ENCODE measurements at regions not wholly inside any gene's neighbourhood (a gene's known extent, or its start where the extent isn't known, plus 50 kb on each side); places are given as distances from the start of the nearest gene placed in this dataset.

- Histone ChIP-seq H3K27me3 (ENCODE audit: insufficient read depth, insufficient read length) (no peaks in the 10 kb centered on the region), H3K4me3 (ENCODE audit: insufficient read length, low read depth) (no peak overlapping the region), H3K9ac (ENCODE audit: insufficient read length, low read depth) (no peak overlapping the region), H3K36me3 (ENCODE audit: insufficient read depth, insufficient read length, low read length) (no peaks in the 10 kb centered on the region), H3K4me1 (ENCODE audit: insufficient read depth, insufficient read length) (no peaks in the 10 kb centered on the region), H3K9me3 (ENCODE audit: insufficient read depth, low read length) (no peaks in the 10 kb centered on the region)
- DNase-seq (ENCODE audit: low read depth, low spot score) = no peak
- TF ChIP-seq SUZ12 (IDR thresholded peaks at IDR 0.05; ENCODE audit: extremely low read depth, insufficient read depth, insufficient read length) = no peak
- no peak for TF ChIP-seq YY1 (IDR thresholded peaks at IDR 0.05; ENCODE audit: insufficient read depth, insufficient read length)
- TF ChIP-seq ZNF274 (IDR thresholded peaks at IDR 0.05; ENCODE audit: low read depth, low read length) = no peak
Measured at GRCh38 chr12:111214401-111214800, 154.5 kb downstream of the PHETA1 start.

GRCh38 chr12:111213561-111213960, 155.3 kb downstream of the PHETA1 start:
- Histone ChIP-seq H3K4me1 (ENCODE audit: insufficient read depth, insufficient read length) (no peaks in the 10 kb centered on the region), H3K27me3 (ENCODE audit: insufficient read depth, insufficient read length) (no peaks in the 10 kb centered on the region), H3K9ac (ENCODE audit: insufficient read length, low read depth) (no peak overlapping the region), H3K4me3 (ENCODE audit: insufficient read length, low read depth) (no peak overlapping the region), H3K36me3 (ENCODE audit: insufficient read depth, insufficient read length, low read length) (no peaks in the 10 kb centered on the region), H3K9me3 (ENCODE audit: insufficient read depth, low read length) (no peaks in the 10 kb centered on the region)
- no peak for TF ChIP-seq ZNF274 (IDR thresholded peaks at IDR 0.05; ENCODE audit: low read depth, low read length)
- no peak for TF ChIP-seq SUZ12 (IDR thresholded peaks at IDR 0.05; ENCODE audit: extremely low read depth, insufficient read depth, insufficient read length)
- TF ChIP-seq YY1 (IDR thresholded peaks at IDR 0.05; ENCODE audit: insufficient read depth, insufficient read length) = no peak
- no peak for DNase-seq (ENCODE audit: low read depth, low spot score)

- Histone ChIP-seq H3K9me3 (ENCODE audit: insufficient read depth, low read length) (no peaks in the 10 kb centered on the region), H3K4me1 (ENCODE audit: insufficient read depth, insufficient read length) (no peaks in the 10 kb centered on the region), H3K9ac (ENCODE audit: insufficient read length, low read depth) (no peak overlapping the region), H3K27me3 (ENCODE audit: insufficient read depth, insufficient read length) (no peaks in the 10 kb centered on the region), H3K4me3 (ENCODE audit: insufficient read length, low read depth) (no peak overlapping the region), H3K36me3 (ENCODE audit: insufficient read depth, insufficient read length, low read length) (no peaks in the 10 kb centered on the region)
- DNase-seq (ENCODE audit: low read depth, low spot score) = no peak
- no peak for TF ChIP-seq SUZ12 (IDR thresholded peaks at IDR 0.05; ENCODE audit: extremely low read depth, insufficient read depth, insufficient read length)
- no peak for TF ChIP-seq YY1 (IDR thresholded peaks at IDR 0.05; ENCODE audit: insufficient read depth, insufficient read length)
- no peak for TF ChIP-seq ZNF274 (IDR thresholded peaks at IDR 0.05; ENCODE audit: low read depth, low read length)
Measured at GRCh38 chr12:111212814-111213456, 156.0 kb downstream of the PHETA1 start.

GRCh38 chr12:111211910-111212757, 156.8 kb downstream of the PHETA1 start:
- Histone ChIP-seq H3K36me3 (ENCODE audit: insufficient read depth, insufficient read length, low read length) (no peaks in the 10 kb centered on the region), H3K9me3 (ENCODE audit: insufficient read depth, low read length) (no peaks in the 10 kb centered on the region), H3K9ac (ENCODE audit: insufficient read length, low read depth) (no peak overlapping the region), H3K4me1 (ENCODE audit: insufficient read depth, insufficient read length) (no peaks in the 10 kb centered on the region), H3K27me3 (ENCODE audit: insufficient read depth, insufficient read length) (no peaks in the 10 kb centered on the region), H3K4me3 (ENCODE audit: insufficient read length, low read depth) (no peak overlapping the region)
- peak; percentile 16 for DNase-seq (ENCODE audit: low read depth, low spot score)
- TF ChIP-seq ZNF274 (IDR thresholded peaks at IDR 0.05; ENCODE audit: low read depth, low read length) = no peak
- TF ChIP-seq SUZ12 (IDR thresholded peaks at IDR 0.05; ENCODE audit: extremely low read depth, insufficient read depth, insufficient read length) = no peak
- no peak for TF ChIP-seq YY1 (IDR thresholded peaks at IDR 0.05; ENCODE audit: insufficient read depth, insufficient read length)

DNA sequence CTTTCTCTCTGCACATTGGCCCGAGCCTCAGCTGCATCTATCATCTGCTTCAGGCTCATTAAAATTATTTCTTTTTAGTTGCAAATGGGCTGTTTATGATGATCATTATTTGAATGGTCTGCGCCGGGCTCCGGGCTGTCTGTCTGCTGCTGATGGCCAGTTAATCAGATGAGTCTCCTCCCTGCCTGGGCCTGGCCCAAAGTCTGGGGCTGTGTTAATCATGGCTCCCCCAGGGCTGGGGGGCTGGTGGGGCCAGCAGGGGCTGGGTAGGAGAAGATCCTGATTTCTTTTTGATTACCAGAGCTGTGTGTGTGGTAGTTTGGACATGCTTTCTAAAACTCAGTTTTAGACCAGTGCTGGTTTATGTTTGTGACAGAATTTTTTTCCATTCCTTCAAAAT, 159.1 kb downstream of the PHETA1 start:
- Histone ChIP-seq H3K9me3 (ENCODE audit: insufficient read depth, low read length) (no peaks in the 10 kb centered on the region), H3K4me3 (ENCODE audit: insufficient read length, low read depth) (no peak overlapping the region), H3K36me3 (ENCODE audit: insufficient read depth, insufficient read length, low read length) (no peaks in the 10 kb centered on the region), H3K9ac (ENCODE audit: insufficient read length, low read depth) (no peak overlapping the region), H3K4me1 (ENCODE audit: insufficient read depth, insufficient read length) (no peaks in the 10 kb centered on the region), H3K27me3 (ENCODE audit: insufficient read depth, insufficient read length) (no peaks in the 10 kb centered on the region)
- TF ChIP-seq ZNF274 (IDR thresholded peaks at IDR 0.05; ENCODE audit: low read depth, low read length) = no peak
- no peak for TF ChIP-seq YY1 (IDR thresholded peaks at IDR 0.05; ENCODE audit: insufficient read depth, insufficient read length)
- no peak for TF ChIP-seq SUZ12 (IDR thresholded peaks at IDR 0.05; ENCODE audit: extremely low read depth, insufficient read depth, insufficient read length)
- DNase-seq (ENCODE audit: low read depth, low spot score) = no peak

- Histone ChIP-seq H3K36me3 (ENCODE audit: insufficient read depth, insufficient read length, low read length) (no peaks in the 10 kb centered on the region), H3K9ac (ENCODE audit: insufficient read length, low read depth) (no peak overlapping the region), H3K9me3 (ENCODE audit: insufficient read depth, low read length) (no peaks in the 10 kb centered on the region), H3K4me3 (ENCODE audit: insufficient read length, low read depth) (no peak overlapping the region), H3K27me3 (ENCODE audit: insufficient read depth, insufficient read length) (no peaks in the 10 kb centered on the region), H3K4me1 (ENCODE audit: insufficient read depth, insufficient read length) (no peaks in the 10 kb centered on the region)
- TF ChIP-seq YY1 (IDR thresholded peaks at IDR 0.05; ENCODE audit: insufficient read depth, insufficient read length) = no peak
- no peak for TF ChIP-seq SUZ12 (IDR thresholded peaks at IDR 0.05; ENCODE audit: extremely low read depth, insufficient read depth, insufficient read length)
- DNase-seq (ENCODE audit: low read depth, low spot score) = no peak
Measured at GRCh38 chr12:111207761-111208160, 161.1 kb downstream of the PHETA1 start.

DNA sequence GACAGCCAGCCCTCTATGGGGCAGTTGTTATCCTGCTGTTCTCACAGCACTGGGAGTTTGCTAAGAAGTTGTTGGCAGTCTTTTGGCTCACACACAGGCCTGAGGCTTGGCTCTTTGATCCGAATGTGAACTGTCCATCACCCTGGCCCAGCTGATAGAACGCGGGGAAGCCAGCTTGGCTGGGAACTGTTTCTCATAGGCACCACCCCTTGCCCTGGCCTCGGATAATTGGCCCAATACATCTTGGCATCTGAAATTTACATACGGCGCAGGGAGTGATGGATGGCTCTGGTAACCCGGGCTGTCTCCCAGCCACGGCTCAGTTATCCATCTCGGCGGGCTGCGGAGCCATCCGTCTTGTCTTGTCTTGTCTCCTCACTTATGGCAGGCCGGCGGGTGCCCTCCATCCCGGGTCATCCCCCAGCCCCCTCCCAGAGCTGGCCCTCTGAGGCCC, 164.1 kb downstream of the PHETA1 start:
- H3K9me3 ChIP-seq (ENCODE audit: insufficient read depth, low read length) = no peaks in the 10 kb centered on the region
- no peak overlapping the region for H3K4me3 ChIP-seq (ENCODE audit: insufficient read length, low read depth)

More for the DNA sequence above, 164.1 kb downstream of the PHETA1 start:
- TF ChIP-seq ZNF274 (IDR thresholded peaks at IDR 0.05; ENCODE audit: low read depth, low read length) (no peak), SUZ12 (IDR thresholded peaks at IDR 0.05; ENCODE audit: extremely low read depth, insufficient read depth, insufficient read length) (no peak), YY1 (IDR thresholded peaks at IDR 0.05; ENCODE audit: insufficient read depth, insufficient read length) (no peak)
- no peak for DNase-seq (ENCODE audit: low read depth, low spot score)
- Histone ChIP-seq H3K9ac (ENCODE audit: insufficient read length, low read depth) (no peak overlapping the region), H3K36me3 (ENCODE audit: insufficient read depth, insufficient read length, low read length) (no peaks in the 10 kb centered on the region), H3K4me1 (ENCODE audit: insufficient read depth, insufficient read length) (peaks cover 5% of the 10 kb centered on the region), H3K27me3 (ENCODE audit: insufficient read depth, insufficient read length) (no peaks in the 10 kb centered on the region)
